HG02970 (cell line): ENCODE measurements at regions not wholly inside any gene's neighbourhood (a gene's known extent, or its start where the extent isn't known, plus 50 kb on each side); places are given as distances from the start of the nearest gene placed in this dataset.

ENCODE experiments used
- ATAC-seq: cut with Tn5 transposase; IDR thresholded peaks from one replicate; pipeline ENCODE4 v1.9.1; 2021; ENCODE audit warnings: mild to moderate bottlenecking, moderate library complexity, moderate number of reproducible peaks; ENCODE audit not compliant: unreplicated experiment, low FRiP score

GRCh38 chr2:2546046-2546445 is 215.0 kb upstream of the MYT1L start:
- ATAC-seq, result no peak

- no peak for ATAC-seq
Measured at GRCh38 chr2:2542966-2543611, 212.0 kb upstream of the MYT1L start.

- no peak for ATAC-seq
Measured at GRCh38 chr2:2542316-2542715, 211.2 kb upstream of the MYT1L start.

GRCh38 chr2:2540406-2540805 is 209.3 kb upstream of the MYT1L start:
- ATAC-seq, result no peak

- no peak for ATAC-seq
Measured at GRCh38 chr2:2536416-2537056, 205.5 kb upstream of the MYT1L start.

- no peak for ATAC-seq
Measured at GRCh38 chr2:2530334-2530733, 199.3 kb upstream of the MYT1L start.

GRCh38 chr2:2528846-2529245 is 197.8 kb upstream of the MYT1L start:
- ATAC-seq, result no peak

- no peak for ATAC-seq
Measured at GRCh38 chr2:2527148-2527547, 196.1 kb upstream of the MYT1L start.

GRCh38 chr2:2524348-2524941 is 193.4 kb upstream of the MYT1L start:
- no peak for ATAC-seq

GRCh38 chr2:2523461-2524347 is 192.6 kb upstream of the MYT1L start:
- ATAC-seq, result no peak

- ATAC-seq, result no peak
Measured at GRCh38 chr2:2520401-2520811, 189.3 kb upstream of the MYT1L start.

GRCh38 chr2:2519381-2519780 is 188.3 kb upstream of the MYT1L start:
- no peak for ATAC-seq

GRCh38 chr2:2517399-2517798 is 186.3 kb upstream of the MYT1L start:
- no peak for ATAC-seq

- ATAC-seq, result no peak
Measured at GRCh38 chr2:2516386-2516785, 185.3 kb upstream of the MYT1L start.

- ATAC-seq, result no peak
Measured at GRCh38 chr2:2512931-2513330, 181.9 kb upstream of the MYT1L start.

GRCh38 chr2:2507417-2507997 is 176.4 kb upstream of the MYT1L start:
- no peak for ATAC-seq

- no peak for ATAC-seq
Measured at GRCh38 chr2:2506536-2506935, 175.5 kb upstream of the MYT1L start.

- no peak for ATAC-seq
Measured at GRCh38 chr2:2505604-2506003, 174.5 kb upstream of the MYT1L start.

GRCh38 chr2:2503864-2504418 is 172.9 kb upstream of the MYT1L start:
- ATAC-seq, result no peak

GRCh38 chr2:2502201-2502549 is 171.1 kb upstream of the MYT1L start:
- ATAC-seq, result no peak
